ENCODE measurements at regions not wholly inside any gene's neighbourhood (a gene's known extent, or its start where the extent isn't known, plus 50 kb on each side); places are given as distances from the start of the nearest gene placed in this dataset.
A peak's percentile ranks its signal among the peaks of the same experiment; 100 is the strongest.

DNA sequence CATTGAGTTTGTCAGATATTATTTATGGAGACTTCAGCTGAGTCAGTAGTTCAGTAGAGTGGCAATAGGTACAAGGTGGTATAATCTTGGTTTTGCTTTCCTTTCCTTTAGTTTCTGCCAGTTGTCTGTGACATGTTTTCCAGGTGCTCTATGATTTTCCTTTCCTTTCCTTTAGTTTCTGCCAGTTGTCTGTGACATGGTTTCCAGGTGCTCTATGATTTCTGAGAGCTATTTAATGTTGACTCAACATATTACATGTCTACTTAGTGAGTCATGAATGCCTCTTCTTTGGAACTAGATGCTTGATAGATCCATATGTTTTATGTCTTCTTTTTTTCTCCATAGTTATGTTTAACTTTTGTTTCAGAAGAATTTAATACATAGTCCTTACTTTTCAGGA, 186.4 kb upstream of the DEFB112 start:
- no peak for DNase-seq

DNA sequence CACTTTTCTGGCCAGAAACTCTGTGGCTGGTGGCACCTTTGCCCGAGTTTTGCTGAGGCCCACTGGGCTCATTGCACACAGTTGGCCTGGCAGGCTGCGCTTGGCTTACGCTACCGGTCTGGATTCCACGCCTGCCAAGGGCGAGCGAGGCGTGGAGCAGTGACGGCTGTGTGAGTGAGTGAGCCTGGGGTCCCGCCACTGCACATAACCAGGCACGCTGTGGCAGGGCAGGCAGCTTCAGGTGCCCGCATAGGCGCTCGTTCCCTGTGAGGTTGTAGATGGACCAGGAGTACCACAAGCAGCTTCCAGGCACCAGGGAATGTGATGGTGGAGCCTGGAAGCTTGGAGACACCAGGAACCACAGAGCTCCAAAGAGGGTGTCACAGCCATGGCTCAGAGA, 190.1 kb upstream of the DEFB112 start:
- no peak for DNase-seq

DNA sequence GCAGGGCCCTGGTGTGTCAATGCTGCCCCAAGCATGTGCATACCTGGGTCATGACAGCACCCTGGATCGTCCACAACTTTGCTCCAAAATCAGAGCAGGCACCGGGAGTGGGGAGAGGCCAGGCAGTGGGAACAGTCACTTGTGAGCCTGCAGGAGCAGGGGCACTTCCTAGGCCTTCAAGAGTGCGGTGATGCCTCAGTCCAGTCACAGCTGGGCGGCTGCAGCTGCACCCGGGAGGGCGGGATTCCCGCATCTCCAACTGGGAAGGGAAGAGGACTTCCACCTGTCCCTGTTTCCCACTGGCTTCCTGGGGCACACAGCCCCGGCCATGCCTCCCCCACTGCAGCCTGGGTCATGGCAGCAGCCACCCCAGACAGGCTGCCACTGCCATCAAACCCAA, 191.3 kb upstream of the DEFB112 start:
- no peak for DNase-seq

DNA sequence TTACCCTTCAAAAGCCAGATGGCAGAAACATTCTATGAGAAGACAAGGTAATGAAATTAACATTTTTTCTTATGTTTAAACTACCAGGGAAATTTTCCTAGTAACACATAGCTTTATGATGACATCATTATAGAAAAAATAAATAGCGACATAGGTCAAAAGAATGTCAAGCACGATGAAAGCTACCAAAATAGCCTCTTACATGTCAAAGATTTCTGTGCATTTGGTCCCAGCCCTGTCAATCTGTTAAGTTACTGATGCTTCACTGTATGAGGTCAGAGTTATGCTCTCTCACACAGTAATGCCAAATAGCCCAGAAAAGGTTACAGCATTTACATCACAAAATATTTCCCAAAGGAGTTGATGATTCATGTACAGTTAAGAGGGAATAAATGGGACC, 199.8 kb upstream of the DEFB112 start:
- no peak for DNase-seq

DNA sequence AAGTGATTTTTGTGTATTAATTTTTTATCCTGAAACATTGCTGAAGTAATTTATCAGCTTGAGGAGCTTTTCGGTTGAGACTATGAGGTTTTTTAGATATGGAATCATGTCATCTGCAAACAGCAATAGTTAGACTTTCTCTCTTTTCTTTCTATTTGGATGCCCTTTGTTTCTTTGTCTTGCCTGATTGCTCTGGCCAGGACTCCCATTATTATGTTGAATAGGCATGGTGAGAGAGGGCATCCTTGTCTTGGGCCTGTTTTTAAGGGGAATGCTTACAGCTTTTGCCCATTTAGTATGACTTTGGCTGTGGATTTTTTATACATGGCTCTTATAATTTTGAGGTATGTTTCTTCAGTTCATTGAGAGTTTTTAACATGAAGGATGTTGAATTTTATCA, 207.6 kb upstream of the DEFB112 start:
- no peak for DNase-seq

DNA sequence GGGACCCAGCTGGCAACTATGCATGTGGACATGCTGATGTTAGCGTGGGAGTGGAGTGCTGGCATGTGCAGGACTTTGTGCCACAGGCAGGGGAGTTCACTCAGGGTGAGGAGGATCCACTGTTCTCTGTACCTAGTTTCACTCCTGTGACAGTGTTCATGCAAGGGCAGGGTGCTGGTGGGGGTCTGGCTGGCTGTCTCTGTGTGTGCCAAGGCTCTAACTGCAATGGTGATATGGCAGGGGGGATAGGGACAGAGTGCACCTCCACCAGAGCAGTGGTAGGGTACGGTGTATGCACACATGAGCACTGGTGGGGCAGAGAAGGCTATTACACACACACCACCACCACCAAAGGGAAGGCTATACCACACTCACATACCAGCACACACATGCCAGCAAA, 210.2 kb upstream of the DEFB112 start:
- DNase-seq, result no peak

DNA sequence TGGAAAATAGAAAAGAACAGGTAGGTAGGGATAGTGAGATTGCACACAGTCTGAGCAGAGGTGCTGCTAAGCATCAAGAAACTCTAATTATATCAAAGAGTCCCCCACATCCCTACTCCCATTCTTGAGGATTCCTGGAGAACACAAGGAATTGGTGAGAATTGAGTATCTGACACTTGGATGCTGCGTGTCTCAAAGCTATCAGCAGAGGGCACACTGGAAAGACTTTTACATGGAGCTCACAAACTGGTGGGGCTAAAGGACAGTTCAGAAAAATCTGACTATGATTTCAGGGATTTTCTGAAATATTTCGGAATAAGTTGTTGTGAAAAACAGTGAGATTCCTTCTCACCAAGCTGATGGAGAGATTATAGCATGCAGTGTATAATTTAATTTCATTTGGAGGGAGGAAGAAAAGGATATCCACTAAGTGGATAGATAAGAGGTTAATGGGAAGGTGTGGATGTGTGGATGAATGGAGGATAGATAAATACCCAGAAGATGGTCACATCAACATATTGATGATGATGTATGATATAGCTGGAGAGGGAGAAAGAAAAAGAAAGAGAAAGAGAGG, 215.4 kb upstream of the DEFB112 start:
- DNase-seq, result no peak

DNA sequence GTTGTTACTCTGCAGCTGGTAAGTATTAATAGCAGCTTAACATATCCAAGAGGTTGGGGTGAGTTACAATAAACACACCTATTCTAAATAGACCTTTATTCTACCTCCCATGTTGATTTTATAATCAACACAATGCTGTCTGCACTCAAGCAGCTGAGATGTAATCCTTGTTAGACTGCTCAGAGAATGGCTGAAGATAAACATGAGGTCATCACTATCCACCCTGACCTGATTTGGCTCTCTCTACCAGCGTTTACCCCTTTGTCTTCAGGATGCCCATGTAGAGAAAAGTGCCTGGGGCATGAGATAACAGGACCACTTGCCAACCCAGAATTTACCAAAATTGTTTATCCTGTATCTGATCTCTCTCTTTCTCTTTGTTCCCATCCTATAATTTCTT, 220.7 kb upstream of the DEFB112 start:
- peak; percentile 22 for DNase-seq

DNA sequence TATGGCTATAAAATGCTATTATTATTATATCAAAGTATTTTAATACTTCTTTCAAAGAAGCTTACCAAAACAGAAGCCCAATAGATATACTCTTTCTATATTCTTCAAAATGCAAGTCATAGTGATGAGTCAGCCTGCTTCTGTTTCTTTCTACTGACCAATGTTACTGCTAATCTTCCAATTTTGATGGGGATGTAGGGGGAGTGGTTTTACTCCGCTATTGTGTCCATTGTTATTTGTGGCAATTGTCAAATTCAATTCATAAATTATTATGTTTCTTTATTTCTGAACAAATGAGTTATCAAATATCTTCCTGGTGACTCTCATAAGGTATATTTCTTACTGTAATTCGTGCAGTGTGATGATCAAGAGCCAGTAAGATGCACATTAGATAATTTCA, 221.5 kb upstream of the DEFB112 start:
- no peak for DNase-seq

DNA sequence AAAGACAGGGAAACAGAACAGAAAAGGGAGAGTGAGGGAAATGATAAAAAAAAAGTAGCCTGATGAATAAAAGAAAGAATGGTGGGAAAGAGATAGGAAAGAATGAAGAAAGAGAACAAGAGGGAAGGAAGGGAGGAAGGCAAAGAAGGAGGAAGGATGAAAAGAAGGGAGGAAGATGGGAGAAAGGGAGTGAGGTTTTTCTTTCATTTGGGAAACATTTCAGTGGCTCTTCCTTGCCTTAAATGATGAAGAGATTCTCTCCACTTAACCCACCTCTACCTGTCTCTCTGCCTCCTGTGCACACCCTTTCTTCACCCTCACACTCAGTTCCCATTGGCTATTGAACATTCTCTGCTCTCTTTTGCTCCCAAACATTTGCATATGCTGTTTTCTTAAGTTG, 222.1 kb upstream of the DEFB112 start:
- DNase-seq, result no peak

DNA sequence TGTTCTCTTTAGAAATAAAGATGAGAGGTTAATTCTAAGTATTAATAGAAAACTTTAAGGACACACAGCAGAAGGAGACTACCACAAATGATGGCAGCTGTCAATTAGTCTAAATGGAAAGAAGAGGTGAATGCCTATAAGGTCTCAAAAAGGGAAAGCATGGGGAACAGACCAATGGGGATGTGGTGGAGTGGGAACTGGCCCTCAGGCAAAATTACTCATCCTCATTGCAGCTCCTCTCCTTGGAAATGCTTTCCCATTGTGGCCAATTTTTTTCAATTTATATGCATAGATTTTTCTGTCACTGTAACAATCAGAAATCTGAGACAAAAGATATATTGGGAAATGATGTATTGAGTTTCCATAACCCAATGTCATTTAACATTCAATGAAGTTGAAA, 222.9 kb upstream of the DEFB112 start:
- no peak for DNase-seq

DNA sequence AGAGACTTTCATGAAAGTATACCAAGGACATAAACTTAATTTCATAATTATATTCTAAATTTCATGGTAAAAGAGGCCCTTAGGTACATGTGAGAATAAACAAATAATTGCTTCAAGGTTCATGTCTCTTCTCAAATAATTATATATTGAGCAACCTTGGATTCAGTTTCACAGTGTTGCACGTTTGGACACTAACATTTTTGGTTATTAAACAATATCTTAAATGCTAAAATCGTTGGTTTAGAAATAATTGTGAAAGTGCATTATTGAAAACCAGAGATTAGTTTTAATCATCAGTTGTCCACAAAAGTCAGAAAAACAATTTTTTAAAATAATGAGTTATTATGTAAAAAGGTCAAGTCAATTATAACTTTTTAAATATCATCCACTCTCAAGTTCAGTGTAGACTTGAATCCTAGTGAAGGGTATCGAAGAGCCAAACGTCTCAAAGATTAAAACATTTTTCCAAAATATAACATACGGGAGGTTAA, 227.1 kb upstream of the DEFB112 start:
- no peak for DNase-seq

DNA sequence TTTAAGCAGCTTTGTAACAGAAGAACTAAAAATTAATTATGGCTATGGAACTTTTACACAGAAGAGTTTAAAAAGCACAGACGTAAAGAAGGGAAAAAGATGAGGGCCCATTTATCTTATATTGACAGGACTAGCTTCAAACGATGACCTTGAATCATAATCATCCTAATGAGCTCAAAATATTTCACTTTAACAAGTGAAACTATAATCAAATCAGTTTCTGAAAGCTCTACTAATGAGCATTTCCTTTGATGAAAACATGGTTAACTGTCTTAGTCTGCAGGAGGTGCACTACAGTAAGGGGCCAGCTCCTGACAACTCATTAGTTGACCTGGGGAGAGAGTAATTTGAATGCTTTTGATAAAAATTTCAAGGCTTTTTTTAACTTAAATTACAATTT, 228.0 kb upstream of the DEFB112 start:
- DNase-seq, result no peak

DNA sequence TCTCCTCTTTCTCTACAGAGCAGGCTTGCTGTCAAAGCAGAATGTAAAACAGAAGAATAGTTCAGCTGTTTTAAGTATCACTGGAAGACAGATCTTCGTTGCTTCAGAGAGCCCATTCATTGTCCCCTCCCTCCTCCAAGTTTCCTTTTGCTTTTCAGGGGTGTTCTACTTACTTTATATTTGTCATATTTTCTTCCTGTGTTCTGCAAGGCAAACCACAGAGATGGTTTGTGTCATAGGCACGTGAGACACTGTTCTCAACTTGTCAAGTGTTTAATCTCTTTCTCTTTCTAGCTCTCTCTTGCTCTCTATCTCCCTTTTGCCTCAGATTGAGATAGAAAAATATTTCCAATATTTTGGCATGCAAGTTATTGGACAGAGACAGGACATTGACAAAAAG, 228.9 kb upstream of the DEFB112 start:
- no peak for DNase-seq

DNA sequence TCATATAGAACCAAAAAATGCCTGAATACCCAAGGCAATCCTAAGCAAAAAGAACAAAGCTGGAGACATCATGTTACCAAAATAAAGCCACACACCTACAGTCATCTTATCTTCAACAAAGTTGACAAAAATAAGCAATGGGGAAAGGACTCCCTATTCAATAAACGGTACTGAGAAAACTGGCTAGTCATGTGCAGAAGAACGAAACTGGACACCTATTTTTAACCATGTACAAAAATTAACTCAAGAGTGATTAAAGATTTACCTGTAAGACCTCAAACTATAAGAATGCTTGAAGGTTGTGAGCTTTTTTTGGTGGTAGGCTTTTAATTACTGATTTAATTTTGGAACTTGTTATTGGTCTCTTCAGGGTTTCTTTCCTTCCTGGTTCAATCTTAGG, 236.0 kb upstream of the DEFB112 start:
- DNase-seq, result no peak

DNA sequence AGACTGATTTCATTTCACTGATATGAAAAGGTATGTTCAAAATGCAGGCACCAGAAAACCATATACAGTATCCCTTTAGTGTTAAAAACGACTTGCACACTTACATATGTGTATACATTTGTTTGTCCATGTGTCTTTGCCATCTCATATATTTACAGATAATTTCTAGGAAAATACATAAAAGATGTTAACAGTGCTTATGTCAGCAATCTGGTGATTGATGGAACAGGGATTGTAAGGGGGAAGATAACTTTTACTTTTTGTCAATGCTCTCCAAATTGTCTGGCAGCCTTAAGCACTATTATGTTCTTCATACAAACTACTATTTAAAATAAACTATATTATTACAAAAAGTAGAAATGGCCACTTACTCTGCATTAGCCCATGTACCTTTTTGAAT, 238.5 kb upstream of the DEFB112 start:
- DNase-seq, result no peak

DNA sequence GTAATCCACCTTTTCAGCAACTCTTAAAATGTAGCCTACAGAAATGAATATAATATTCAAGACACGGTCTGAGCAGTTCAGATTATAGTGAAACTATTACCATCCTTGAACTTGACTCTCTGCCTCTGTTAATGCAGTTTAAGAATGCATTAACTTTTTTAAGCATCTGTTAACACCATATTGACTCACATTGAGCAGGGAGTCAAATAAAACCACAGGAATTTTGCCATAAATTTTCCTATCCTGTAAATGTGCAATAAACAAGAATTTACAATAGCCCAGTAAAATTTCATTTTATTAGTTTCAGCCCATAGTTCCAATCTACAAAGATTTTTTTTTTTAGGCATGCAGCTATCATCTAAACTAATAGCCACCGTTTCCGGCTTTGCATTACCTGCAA, 239.2 kb upstream of the DEFB112 start:
- no peak for DNase-seq

DNA sequence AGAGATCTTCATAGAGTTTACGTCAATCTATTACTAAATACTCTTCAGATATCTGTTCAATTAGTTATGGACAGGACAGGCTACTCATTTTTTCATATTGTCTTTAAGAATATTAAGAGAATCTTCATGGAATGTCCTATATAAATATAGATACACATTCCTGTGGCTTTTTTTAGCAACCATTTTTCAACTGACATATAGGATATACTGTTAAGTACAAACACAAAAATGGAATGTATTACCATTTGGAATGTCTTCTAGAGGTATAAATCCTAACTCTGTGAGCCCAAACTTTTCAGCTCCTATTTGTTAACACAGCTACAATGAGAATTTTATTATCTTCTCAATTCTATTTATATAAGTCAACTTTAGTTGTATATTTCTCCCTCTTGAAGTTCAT, 239.6 kb upstream of the DEFB112 start:
- DNase-seq, result no peak

DNA sequence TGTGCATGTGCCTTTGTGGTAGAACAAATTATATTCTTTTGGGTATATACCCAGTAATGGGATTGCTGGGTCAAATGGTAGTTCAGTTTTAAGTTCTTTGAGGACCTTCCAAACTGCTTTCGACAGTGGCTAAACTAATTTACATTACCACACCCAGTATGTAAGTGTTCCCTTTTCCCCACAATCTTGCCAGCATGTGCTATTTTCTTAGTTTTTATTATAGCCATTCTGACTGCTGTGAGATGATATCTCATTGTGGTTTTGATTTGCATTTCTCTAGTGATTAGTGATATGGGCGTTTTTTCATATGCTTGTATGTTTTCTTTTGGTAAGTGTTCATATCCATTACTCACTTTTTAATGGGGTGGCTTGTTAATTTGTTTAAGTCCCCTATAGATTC, 251.6 kb upstream of the DEFB112 start:
- DNase-seq, result no peak

DNA sequence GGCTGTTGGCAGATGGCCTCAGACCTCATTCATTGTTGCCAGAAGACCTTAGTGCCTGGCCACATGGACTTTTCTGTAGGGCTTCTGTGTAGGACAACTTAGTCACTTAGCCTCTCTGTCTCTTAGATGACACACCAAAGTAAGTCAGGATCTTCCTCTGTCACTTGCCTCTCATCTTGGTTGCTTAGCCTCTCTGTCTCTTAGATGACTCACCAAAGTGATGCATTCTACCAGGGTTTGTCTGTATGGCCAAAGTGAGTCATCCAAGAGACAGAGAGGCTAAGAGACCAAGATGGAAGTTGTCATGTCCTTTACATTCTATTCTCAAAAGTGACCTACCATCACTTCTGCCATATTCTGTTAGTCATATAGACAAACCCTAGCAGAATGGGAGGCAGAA, 255.9 kb upstream of the DEFB112 start:
- no peak for DNase-seq

DNA sequence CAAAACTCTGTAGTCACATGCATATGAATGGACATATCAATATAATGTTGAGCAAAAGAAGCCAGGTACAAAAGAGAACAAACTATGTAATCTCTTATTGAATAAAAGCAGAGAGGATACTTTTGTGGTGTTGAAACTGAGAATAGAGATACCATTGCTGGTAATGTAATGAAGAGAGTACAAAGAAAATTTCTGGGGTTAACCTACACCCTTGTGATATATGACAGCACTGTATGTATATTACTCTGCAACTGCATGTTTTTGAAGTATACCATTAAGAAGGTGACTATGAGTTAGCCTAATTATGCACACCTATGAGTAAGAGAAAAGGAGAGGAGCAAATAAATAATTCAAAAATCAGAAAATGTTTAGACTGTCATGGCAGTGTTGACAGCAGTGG, 268.8 kb upstream of the DEFB112 start:
- no peak for DNase-seq

DNA sequence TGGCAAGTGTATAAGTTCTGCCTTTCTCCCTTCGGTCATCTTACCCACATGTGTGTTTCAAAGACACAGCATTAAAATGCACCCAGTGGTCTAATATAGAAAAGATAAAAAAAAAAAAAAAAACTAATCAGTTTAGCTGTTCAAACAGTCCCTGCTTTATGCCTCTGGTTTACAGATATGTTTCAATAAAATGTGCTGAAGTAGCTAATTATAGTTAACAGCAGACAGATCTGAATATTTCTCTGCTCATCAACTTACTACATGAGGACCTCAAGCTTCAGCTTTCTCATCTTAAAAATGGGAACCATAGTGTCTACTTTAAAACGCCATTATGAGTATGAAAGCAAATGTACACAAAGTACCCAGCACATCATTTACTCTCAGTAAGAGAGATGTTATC, 280.6 kb upstream of the DEFB112 start:
- DNase-seq, result no peak

DNA sequence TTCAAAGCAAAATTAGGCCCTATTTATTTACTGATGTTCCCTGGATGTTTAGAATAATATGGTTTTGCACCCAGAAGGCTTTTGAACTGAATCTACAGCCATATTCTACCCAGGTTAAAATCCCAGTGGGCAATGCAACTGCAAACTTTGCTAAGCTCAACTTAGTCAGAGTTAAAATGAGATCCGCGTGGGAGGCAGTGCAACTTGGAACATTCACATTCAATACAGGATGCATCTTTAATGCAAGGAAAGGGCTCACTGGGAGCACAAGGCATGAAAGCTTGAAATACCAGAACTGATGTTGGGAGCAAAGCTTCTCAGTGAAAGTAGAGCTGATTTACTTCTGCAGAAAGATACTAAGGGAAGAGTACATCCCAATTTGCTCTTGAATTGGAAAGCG, 281.2 kb upstream of the DEFB112 start:
- no peak for DNase-seq

DNA sequence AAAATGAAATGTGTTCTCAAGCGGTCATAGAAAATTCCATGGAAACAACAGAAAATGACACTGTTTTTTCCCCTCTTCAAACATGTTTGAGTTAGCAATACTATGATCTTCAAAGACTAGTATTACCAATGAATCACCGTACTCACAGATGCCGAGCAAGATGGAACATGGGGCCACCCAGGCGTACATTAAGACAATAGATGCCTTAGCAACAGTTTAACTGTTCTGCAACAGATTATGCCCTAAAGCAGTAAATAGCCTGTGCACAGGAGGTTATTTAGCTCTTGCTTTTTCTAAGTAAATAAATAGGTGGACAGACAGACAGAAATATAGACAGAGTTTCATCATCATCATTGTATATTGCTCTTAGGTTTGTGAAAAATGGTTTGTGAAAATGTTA, 284.0 kb upstream of the DEFB112 start:
- no peak for DNase-seq

DNA sequence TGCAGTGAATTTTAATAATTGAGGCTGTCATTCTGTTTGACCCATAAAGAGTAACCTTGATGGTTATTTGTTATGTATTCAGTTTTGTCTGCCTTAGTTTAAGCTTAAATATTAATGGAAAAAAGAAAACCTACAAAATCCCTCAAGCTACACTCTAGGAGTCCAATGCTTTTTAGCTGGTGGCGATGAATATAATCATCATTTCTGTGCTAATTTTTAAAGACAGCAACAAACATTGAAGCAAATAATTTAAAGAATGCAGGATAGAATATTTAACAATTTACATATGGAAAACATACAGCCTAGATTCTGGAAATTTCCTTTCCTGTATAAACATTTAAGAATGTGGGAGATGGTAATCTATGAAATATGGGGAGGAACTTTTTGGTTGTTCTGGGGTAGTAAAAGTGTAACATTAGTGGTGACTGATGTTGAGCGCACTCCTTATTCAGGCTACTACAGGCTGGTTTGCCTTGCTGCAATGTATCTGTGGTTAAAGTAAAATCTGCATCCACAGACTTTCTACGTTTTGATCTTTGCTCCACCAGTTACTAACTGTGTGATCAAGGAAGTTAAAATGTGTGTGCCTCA, 287.9 kb upstream of the DEFB112 start:
- DNase-seq, result no peak

DNA sequence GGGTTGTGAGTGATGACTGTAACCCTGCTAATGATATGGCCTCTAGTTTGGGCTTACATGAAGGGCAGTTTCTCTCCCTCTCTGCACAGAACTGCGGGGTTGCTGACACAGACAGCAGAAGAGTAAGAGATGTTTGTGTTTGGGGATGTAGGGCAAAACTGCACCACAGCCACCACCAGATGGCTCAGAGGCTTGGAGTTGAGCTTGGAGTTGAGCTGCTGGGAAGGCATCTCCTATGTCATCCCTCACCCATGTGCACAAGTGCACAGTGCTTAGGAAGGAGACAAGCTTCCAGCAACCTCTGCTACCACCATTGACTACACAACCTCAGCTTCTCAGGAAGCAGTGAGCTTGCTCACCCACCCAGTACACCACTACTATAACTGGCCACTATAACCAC, 303.9 kb upstream of the DEFB112 start:
- no peak for DNase-seq

Measured in NCI-H774 (cell line).